Spleen (tissue), 7 donors: ENCODE measurements at regions not wholly inside any gene's neighbourhood (a gene's known extent, or its start where the extent isn't known, plus 50 kb on each side); places are given as distances from the start of the nearest gene placed in this dataset.

Source experiments
- POLR2AphosphoS5 ChIP-seq, 3 donors: sonication (generic); formaldehyde crosslinking; IDR thresholded peaks; one replicate each; pipeline ENCODE4 v1.5.1; 2017; ENCODE audit warnings: antibody characterized with exemption in 3 of 3
- TF ChIP-seq, protein P1 (sequence below), 11 experiments: fragments of 200-600 bp in 7 of 11; fragments of 450-650 bp in 4 of 11; sonication (generic) in 4 of 11; IDR thresholded peaks in 8 of 11; conservative IDR thresholded peaks in 3 of 11; 1 replicate in 7 of 11; 2 replicates in 4 of 11; pipeline versions ENCODE4 v1.4.0 to v1.8.0; 2016 to 2021; ENCODE audit warnings: antibody characterized with exemption in 11 of 11, inconsistent platforms in 4 of 11, mild to moderate bottlenecking in 1 of 11
- donor health status: DM: no; HTN: no; CAD: no; lungs with moderate emphysema.
- donor health status: DM: no; HTN: no; CAD: no.
- donor health status: DM: no; HTN: no; CAD: no.

DNA sequence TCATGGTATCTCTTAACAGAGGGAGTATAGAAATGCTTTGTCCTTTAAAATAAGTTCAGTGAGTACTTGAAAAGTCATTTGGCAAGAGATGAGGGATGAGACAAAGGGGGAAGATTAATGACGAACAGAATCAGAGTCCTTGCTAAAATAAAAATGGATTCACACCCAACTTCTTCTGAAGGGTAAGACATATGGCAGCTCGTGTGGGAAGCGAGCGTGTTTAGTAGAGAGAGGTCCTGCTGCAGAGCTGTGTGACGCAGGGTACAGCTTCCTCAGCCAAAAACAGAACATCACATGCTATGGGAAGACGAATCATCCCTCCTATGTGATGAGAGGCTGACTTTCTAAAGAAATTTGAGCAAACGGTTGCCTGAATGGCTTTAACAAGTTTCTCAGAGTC lies 158.5 kb upstream of the LMO4 start:
- no peak for TF ChIP-seq POLR2AphosphoS5 (IDR thresholded peaks at IDR 0.05)
- TF ChIP-seq, protein P1, sequence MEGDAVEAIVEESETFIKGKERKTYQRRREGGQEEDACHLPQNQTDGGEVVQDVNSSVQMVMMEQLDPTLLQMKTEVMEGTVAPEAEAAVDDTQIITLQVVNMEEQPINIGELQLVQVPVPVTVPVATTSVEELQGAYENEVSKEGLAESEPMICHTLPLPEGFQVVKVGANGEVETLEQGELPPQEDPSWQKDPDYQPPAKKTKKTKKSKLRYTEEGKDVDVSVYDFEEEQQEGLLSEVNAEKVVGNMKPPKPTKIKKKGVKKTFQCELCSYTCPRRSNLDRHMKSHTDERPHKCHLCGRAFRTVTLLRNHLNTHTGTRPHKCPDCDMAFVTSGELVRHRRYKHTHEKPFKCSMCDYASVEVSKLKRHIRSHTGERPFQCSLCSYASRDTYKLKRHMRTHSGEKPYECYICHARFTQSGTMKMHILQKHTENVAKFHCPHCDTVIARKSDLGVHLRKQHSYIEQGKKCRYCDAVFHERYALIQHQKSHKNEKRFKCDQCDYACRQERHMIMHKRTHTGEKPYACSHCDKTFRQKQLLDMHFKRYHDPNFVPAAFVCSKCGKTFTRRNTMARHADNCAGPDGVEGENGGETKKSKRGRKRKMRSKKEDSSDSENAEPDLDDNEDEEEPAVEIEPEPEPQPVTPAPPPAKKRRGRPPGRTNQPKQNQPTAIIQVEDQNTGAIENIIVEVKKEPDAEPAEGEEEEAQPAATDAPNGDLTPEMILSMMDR (IDR thresholded peaks at IDR 0.05 in 8 of 11, conservative IDR thresholded peaks at IDR 0.05 in 3 of 11): no peak
